Activated CD4-positive, alpha-beta memory T cell treated with anti-CD3 and anti-CD28 coated beads for 36 hours (primary cell): ENCODE measurements at regions not wholly inside any gene's neighbourhood (a gene's known extent, or its start where the extent isn't known, plus 50 kb on each side); places are given as distances from the start of the nearest gene placed in this dataset.

Source experiments
- CTCF ChIA-PET: fragments of 350-600 bp; sonication (Branson Sonifier 250); formaldehyde crosslinking; loops from one replicate; lab custom pipeline; 2021; ENCODE audit warnings: antibody characterized with exemption, inconsistent platforms; lab: Charles Lee
- POLR2A ChIA-PET: fragments of 350-600 bp; sonication (Branson Sonifier 250); formaldehyde crosslinking; loops from one replicate; lab custom pipeline; 2021; ENCODE audit warnings: antibody characterized with exemption; lab: Charles Lee
- DNase-seq: peaks from one replicate; pipeline ENCODE4 v3.0.0-alpha.2; 2020
- H3K27ac Mint-ChIP-seq: one replicate; pipeline ENCODE4 v1.8.0; 2021; ENCODE audit warnings: mixed read lengths
- H3K27me3 Mint-ChIP-seq: one replicate; pipeline ENCODE4 v1.8.0; 2021; ENCODE audit warnings: mixed read lengths
- H3K36me3 Mint-ChIP-seq: one replicate; pipeline ENCODE4 v1.8.0; 2021; ENCODE audit warnings: mixed read lengths
- H3K4me1 Mint-ChIP-seq: one replicate; pipeline ENCODE4 v1.8.0; 2021; ENCODE audit warnings: low read depth, mixed read lengths
- H3K4me3 Mint-ChIP-seq: one replicate; pipeline ENCODE4 v1.8.0; 2021; ENCODE audit warnings: mild to moderate bottlenecking, mixed read lengths
- H3K9me3 Mint-ChIP-seq: one replicate; pipeline ENCODE4 v1.8.0; 2021; ENCODE audit warnings: mixed read lengths
- intact Hi-C: fragments of 100-400 bp; cut with micrococcal nuclease; formaldehyde crosslinking; loops from one replicate; pipeline ENCODE4 v1.15.1; 2023

- POLR2A ChIA-PET = no interaction called here
- Mint-ChIP-seq H3K4me1 (no peaks in the 10 kb centered on the region), H3K36me3 (no peaks in the 10 kb centered on the region), H3K9me3 (peaks cover 2% of the 10 kb centered on the region), H3K27ac (no peak overlapping the region), H3K4me3 (no peak overlapping the region), H3K27me3 (peaks cover 3% of the 10 kb centered on the region)
- CTCF ChIA-PET = no interaction called here
- DNase-seq = no peak
- intact Hi-C loops = no loop called here
Observed at GRCh38 chr6:88494401-88495140, 328.4 kb upstream of the CNR1 start.

- Mint-ChIP-seq H3K27ac (no peak overlapping the region), H3K4me1 (no peaks in the 10 kb centered on the region), H3K27me3 (peaks cover 3% of the 10 kb centered on the region), H3K4me3 (no peak overlapping the region), H3K36me3 (no peaks in the 10 kb centered on the region), H3K9me3 (peaks cover 2% of the 10 kb centered on the region)
- DNase-seq = no peak
- ChIA-PET CTCF (interaction anchor here (0.8 kb wide), 1 partner anchor 40 kb away, joined by 3 read pairs; no protein-coding TSS in a partner anchor), POLR2A (no interaction called here)
- intact Hi-C loops = no loop called here
Observed at GRCh38 chr6:88493717-88494116, 327.6 kb upstream of the CNR1 start.

GRCh38 chr6:88492824-88493223 is 326.7 kb upstream of the CNR1 start:
- Mint-ChIP-seq H3K27me3 (peaks cover 3% of the 10 kb centered on the region), H3K4me3 (no peak overlapping the region), H3K36me3 (no peaks in the 10 kb centered on the region), H3K4me1 (no peaks in the 10 kb centered on the region), H3K9me3 (peaks cover 2% of the 10 kb centered on the region), H3K27ac (no peak overlapping the region)
- intact Hi-C loops = no loop called here
- DNase-seq = no peak
- ChIA-PET CTCF (interaction anchor here (0.8 to 0.9 kb wide), 2 partner anchors 39 to 120 kb away, joined by 3 read pairs; no protein-coding TSS in a partner anchor), POLR2A (no interaction called here)

GRCh38 chr6:88492241-88492640 is 326.1 kb upstream of the CNR1 start:
- Mint-ChIP-seq H3K4me1 (no peaks in the 10 kb centered on the region), H3K4me3 (no peak overlapping the region), H3K9me3 (no peaks in the 10 kb centered on the region), H3K36me3 (no peaks in the 10 kb centered on the region), H3K27me3 (peaks cover 3% of the 10 kb centered on the region), H3K27ac (no peak overlapping the region)
- intact Hi-C loops = no loop called here
- POLR2A ChIA-PET = no interaction called here
- CTCF ChIA-PET = interaction anchor here (0.9 kb wide), 1 partner anchor 119 kb away, joined by 3 read pairs; no protein-coding TSS in a partner anchor
- no peak for DNase-seq

GRCh38 chr6:88491266-88491880 is 325.2 kb upstream of the CNR1 start:
- Mint-ChIP-seq H3K27ac (no peak overlapping the region), H3K4me3 (no peak overlapping the region), H3K9me3 (no peaks in the 10 kb centered on the region), H3K36me3 (no peaks in the 10 kb centered on the region), H3K4me1 (no peaks in the 10 kb centered on the region), H3K27me3 (peaks cover 3% of the 10 kb centered on the region)
- intact Hi-C loops = no loop called here
- DNase-seq = no peak
- CTCF ChIA-PET = no interaction called here
- POLR2A ChIA-PET = no interaction called here

- H3K4me3 Mint-ChIP-seq = no peak overlapping the region
- DNase-seq = no peak
- H3K4me1 Mint-ChIP-seq = no peaks in the 10 kb centered on the region
- H3K36me3 Mint-ChIP-seq = no peaks in the 10 kb centered on the region
- intact Hi-C loops = no loop called here
- ChIA-PET CTCF (interaction anchor here (1.0 kb wide), 1 partner anchor 122 kb away, joined by 3 read pairs; no protein-coding TSS in a partner anchor), POLR2A (no interaction called here)
- H3K27me3 Mint-ChIP-seq = peaks cover 3% of the 10 kb centered on the region
- no peaks in the 10 kb centered on the region for H3K9me3 Mint-ChIP-seq
- no peak overlapping the region for H3K27ac Mint-ChIP-seq
Observed at GRCh38 chr6:88490908-88491264, 324.7 kb upstream of the CNR1 start.

- intact Hi-C loops = no loop called here
- Mint-ChIP-seq H3K4me1 (no peaks in the 10 kb centered on the region), H3K36me3 (no peaks in the 10 kb centered on the region), H3K27me3 (peaks cover 3% of the 10 kb centered on the region), H3K27ac (no peak overlapping the region), H3K4me3 (no peak overlapping the region), H3K9me3 (no peaks in the 10 kb centered on the region)
- DNase-seq = no peak
- POLR2A ChIA-PET = no interaction called here
- CTCF ChIA-PET = interaction anchor here (1.0 kb wide), 1 partner anchor 123 kb away, joined by 3 read pairs; no protein-coding TSS in a partner anchor
Observed at GRCh38 chr6:88490195-88490907, 324.2 kb upstream of the CNR1 start.

- Mint-ChIP-seq H3K27me3 (peaks cover 4% of the 10 kb centered on the region), H3K27ac (no peak overlapping the region), H3K9me3 (peaks cover 6% of the 10 kb centered on the region), H3K4me1 (no peaks in the 10 kb centered on the region), H3K36me3 (no peaks in the 10 kb centered on the region), H3K4me3 (no peak overlapping the region)
- ChIA-PET CTCF (no interaction called here), POLR2A (no interaction called here)
- DNase-seq = no peak
- intact Hi-C loops = no loop called here
Observed at GRCh38 chr6:88483424-88483823, 317.3 kb upstream of the CNR1 start.

- no peak overlapping the region for H3K27ac Mint-ChIP-seq
- CTCF ChIA-PET = interaction anchor here (0.5 kb wide), 1 partner anchor 227 kb away, joined by 3 read pairs; no protein-coding TSS in a partner anchor
- POLR2A ChIA-PET = no interaction called here
- H3K27me3 Mint-ChIP-seq = peaks cover 7% of the 10 kb centered on the region
- H3K9me3 Mint-ChIP-seq = peaks cover 6% of the 10 kb centered on the region
- H3K4me3 Mint-ChIP-seq = no peak overlapping the region
- DNase-seq = no peak
- no peaks in the 10 kb centered on the region for H3K4me1 Mint-ChIP-seq
- no peaks in the 10 kb centered on the region for H3K36me3 Mint-ChIP-seq
- intact Hi-C loops = no loop called here
Observed at GRCh38 chr6:88482465-88482864, 316.3 kb upstream of the CNR1 start.

- POLR2A ChIA-PET = no interaction called here
- no peaks in the 10 kb centered on the region for H3K4me1 Mint-ChIP-seq
- no peaks in the 10 kb centered on the region for H3K36me3 Mint-ChIP-seq
- no peak for DNase-seq
- intact Hi-C loops = no loop called here
- H3K4me3 Mint-ChIP-seq = no peak overlapping the region
- peaks cover 6% of the 10 kb centered on the region for H3K9me3 Mint-ChIP-seq
- H3K27ac Mint-ChIP-seq = no peak overlapping the region
- CTCF ChIA-PET = no interaction called here
- peaks cover 7% of the 10 kb centered on the region for H3K27me3 Mint-ChIP-seq
Observed at GRCh38 chr6:88481519-88481918, 315.4 kb upstream of the CNR1 start.

- no peak overlapping the region for H3K4me3 Mint-ChIP-seq
- no peaks in the 10 kb centered on the region for H3K4me1 Mint-ChIP-seq
- H3K9me3 Mint-ChIP-seq = peaks cover 6% of the 10 kb centered on the region
- intact Hi-C loops = no loop called here
- ChIA-PET CTCF (no interaction called here), POLR2A (no interaction called here)
- no peak for DNase-seq
- no peaks in the 10 kb centered on the region for H3K36me3 Mint-ChIP-seq
- peaks cover 7% of the 10 kb centered on the region for H3K27me3 Mint-ChIP-seq
- H3K27ac Mint-ChIP-seq = no peak overlapping the region
Observed at GRCh38 chr6:88480816-88481215, 314.7 kb upstream of the CNR1 start.

- POLR2A ChIA-PET = no interaction called here
- no peaks in the 10 kb centered on the region for H3K4me1 Mint-ChIP-seq
- intact Hi-C loops = no loop called here
- peaks cover 13% of the 10 kb centered on the region for H3K27me3 Mint-ChIP-seq
- H3K27ac Mint-ChIP-seq = no peak overlapping the region
- H3K36me3 Mint-ChIP-seq = no peaks in the 10 kb centered on the region
- H3K4me3 Mint-ChIP-seq = no peak overlapping the region
- CTCF ChIA-PET = no interaction called here
- no peaks in the 10 kb centered on the region for H3K9me3 Mint-ChIP-seq
- DNase-seq = no peak
Observed at GRCh38 chr6:88477413-88477812, 311.3 kb upstream of the CNR1 start.
